HepG2 (cell line): ENCODE measurements at regions not wholly inside any gene's neighbourhood (a gene's known extent, or its start where the extent isn't known, plus 50 kb on each side); places are given as distances from the start of the nearest gene placed in this dataset.

Experiments
- AKNA ChIP-seq: sonication (generic); formaldehyde crosslinking; IDR thresholded peaks from 2 replicates; pipeline ENCODE4 v1.4.0; 2020; ENCODE audit warnings: missing genetic modification reagents, borderline replicate concordance
- ARNT ChIP-seq: fragments of 450-650 bp; IDR thresholded peaks from 2 replicates; pipeline ENCODE4 v1.6.1; 2017
- FOSL1 ChIP-seq: sonication (generic); formaldehyde crosslinking; IDR thresholded peaks from 2 replicates; pipeline ENCODE4 v1.9.0; 2021; ENCODE audit warnings: missing genetic modification reagents, borderline replicate concordance
- FOXA3 ChIP-seq: IDR thresholded peaks from 2 replicates; pipeline ENCODE4 v1.6.1; 2016; ENCODE audit warnings: missing genetic modification reagents, missing compliant biosample characterization
- GFI1 ChIP-seq: sonication (generic); formaldehyde crosslinking; IDR thresholded peaks from 2 replicates; pipeline ENCODE4 v1.5.0; 2020; ENCODE audit warnings: missing genetic modification reagents, mild to moderate bottlenecking, borderline replicate concordance
- HNRNPH1 ChIP-seq: fragments of 200-400 bp; formaldehyde crosslinking; optimal IDR thresholded peaks from 2 replicates; pipeline ENCODE3; 2017; ENCODE audit warnings: mild to moderate bottlenecking, low read depth, low read length
- HOXA5 ChIP-seq: sonication (generic); formaldehyde crosslinking; IDR thresholded peaks from 2 replicates; pipeline ENCODE4 v1.4.0; 2020; ENCODE audit warnings: missing genetic modification reagents
- KAT2B ChIP-seq: fragments of 150-350 bp; IDR thresholded peaks from 2 replicates; pipeline ENCODE4 v1.6.1; 2014; ENCODE audit warnings: low read depth, low read length, borderline replicate concordance
- KLF11 ChIP-seq: IDR thresholded peaks from 2 replicates; pipeline ENCODE4 v1.6.1; 2016; ENCODE audit warnings: missing compliant biosample characterization
- KMT2B ChIP-seq: IDR thresholded peaks from 2 replicates; pipeline ENCODE4 v1.6.1; 2016; ENCODE audit warnings: missing genetic modification reagents, missing compliant biosample characterization
- MLLT10 ChIP-seq: sonication (generic); formaldehyde crosslinking; IDR thresholded peaks from 2 replicates; pipeline ENCODE4 v1.4.0; 2020; ENCODE audit warnings: missing genetic modification reagents
- MXI1 ChIP-seq: IDR thresholded peaks from 3 replicates; pipeline ENCODE4 v1.6.1; 2012; ENCODE audit warnings: low read depth, low read length, inconsistent platforms, borderline replicate concordance
- MYC ChIP-seq: sonication (generic); formaldehyde crosslinking; IDR thresholded peaks from 2 replicates; pipeline ENCODE4 v1.9.0; 2021; ENCODE audit warnings: missing genetic modification reagents, borderline replicate concordance
- RFXANK ChIP-seq: IDR thresholded peaks from 2 replicates; pipeline ENCODE4 v1.6.1; 2016
- SIX1 ChIP-seq: sonication (generic); formaldehyde crosslinking; IDR thresholded peaks from 2 replicates; pipeline ENCODE4 v1.4.0; 2020; ENCODE audit warnings: missing genetic modification reagents, borderline replicate concordance
- TRIM24 ChIP-seq: sonication (generic); formaldehyde crosslinking; IDR thresholded peaks from 2 replicates; pipeline ENCODE4 v1.8.0; 2022; ENCODE audit warnings: mild to moderate bottlenecking, missing genetic modification reagents
- ZNF24 ChIP-seq: fragments of 450-650 bp; IDR thresholded peaks from 2 replicates; pipeline ENCODE4 v1.6.1; 2017; ENCODE audit warnings: antibody characterized with exemption, mild to moderate bottlenecking
- ZNF549 ChIP-seq: sonication (generic); formaldehyde crosslinking; IDR thresholded peaks from 2 replicates; pipeline ENCODE4 v1.5.0; 2020; ENCODE audit warnings: missing genetic modification reagents
- ZNF639 ChIP-seq: conservative IDR thresholded peaks from 2 replicates; pipeline ENCODE4 v1.6.1; 2018; ENCODE audit warnings: missing genetic modification reagents
- ZNF746 ChIP-seq: sonication (generic); formaldehyde crosslinking; IDR thresholded peaks from 2 replicates; pipeline ENCODE4 v1.8.0; 2022; ENCODE audit warnings: mild to moderate bottlenecking, missing genetic modification reagents
- ZZZ3 ChIP-seq: sonication (generic); formaldehyde crosslinking; IDR thresholded peaks from 2 replicates; pipeline ENCODE4 v1.4.0; 2020; ENCODE audit warnings: missing genetic modification reagents, mild to moderate bottlenecking, borderline replicate concordance
- TF ChIP-seq, protein P1 (sequence below): sonication (generic); formaldehyde crosslinking; conservative IDR thresholded peaks from 2 replicates; pipeline ENCODE4 v1.8.1; 2023; ENCODE audit warnings: missing genetic modification reagents
- TF ChIP-seq, protein P2 (sequence below): sonication (generic); formaldehyde crosslinking; IDR thresholded peaks from 2 replicates; pipeline ENCODE4 v1.4.0; 2020; ENCODE audit warnings: mild to moderate bottlenecking, missing genetic modification reagents
- TF ChIP-seq, protein P3 (sequence below): sonication (generic); formaldehyde crosslinking; IDR thresholded peaks from 2 replicates; pipeline ENCODE4 v1.8.0; 2022; ENCODE audit warnings: low read depth, missing genetic modification reagents

- TF ChIP-seq, protein P1, sequence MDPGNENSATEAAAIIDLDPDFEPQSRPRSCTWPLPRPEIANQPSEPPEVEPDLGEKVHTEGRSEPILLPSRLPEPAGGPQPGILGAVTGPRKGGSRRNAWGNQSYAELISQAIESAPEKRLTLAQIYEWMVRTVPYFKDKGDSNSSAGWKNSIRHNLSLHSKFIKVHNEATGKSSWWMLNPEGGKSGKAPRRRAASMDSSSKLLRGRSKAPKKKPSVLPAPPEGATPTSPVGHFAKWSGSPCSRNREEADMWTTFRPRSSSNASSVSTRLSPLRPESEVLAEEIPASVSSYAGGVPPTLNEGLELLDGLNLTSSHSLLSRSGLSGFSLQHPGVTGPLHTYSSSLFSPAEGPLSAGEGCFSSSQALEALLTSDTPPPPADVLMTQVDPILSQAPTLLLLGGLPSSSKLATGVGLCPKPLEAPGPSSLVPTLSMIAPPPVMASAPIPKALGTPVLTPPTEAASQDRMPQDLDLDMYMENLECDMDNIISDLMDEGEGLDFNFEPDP = no peak
- TF ChIP-seq ZNF639 (CRISPR knock-in tag) (no peak), MXI1 (no peak), RFXANK (CRISPR knock-in tag) (peak; percentile 31; the same call in 1 of the 2 replicates), FOXA3 (CRISPR knock-in tag) (peak; percentile 92), KMT2B (CRISPR knock-in tag) (peak; percentile 67), FOSL1 (CRISPR knock-in tag) (no peak), ZNF549 (CRISPR knock-in tag) (no peak), MLLT10 (CRISPR knock-in tag) (no peak), KLF11 (CRISPR knock-in tag) (no peak), HNRNPH1 (no peak), MYC (CRISPR knock-in tag) (no peak), AKNA (CRISPR knock-in tag) (no peak), GFI1 (CRISPR knock-in tag) (peak; percentile 57; the same call in 1 of the 2 replicates), TRIM24 (CRISPR knock-in tag) (no peak), KAT2B (peak; percentile 40; the same call in 1 of the 2 replicates), ZNF746 (CRISPR knock-in tag) (no peak), ARNT (no peak), ZNF24 (peak; percentile 27; the same call in 1 of the 2 replicates), ZZZ3 (CRISPR knock-in tag) (no peak), SIX1 (CRISPR knock-in tag) (peak; percentile 76), HOXA5 (CRISPR knock-in tag) (0 out of 2 replicates have a peak, but pooled peaks have one; percentile 57)
- TF ChIP-seq, protein P2, sequence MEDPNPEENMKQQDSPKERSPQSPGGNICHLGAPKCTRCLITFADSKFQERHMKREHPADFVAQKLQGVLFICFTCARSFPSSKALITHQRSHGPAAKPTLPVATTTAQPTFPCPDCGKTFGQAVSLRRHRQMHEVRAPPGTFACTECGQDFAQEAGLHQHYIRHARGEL (CRISPR knock-in tag) = no peak
- TF ChIP-seq, protein P3, sequence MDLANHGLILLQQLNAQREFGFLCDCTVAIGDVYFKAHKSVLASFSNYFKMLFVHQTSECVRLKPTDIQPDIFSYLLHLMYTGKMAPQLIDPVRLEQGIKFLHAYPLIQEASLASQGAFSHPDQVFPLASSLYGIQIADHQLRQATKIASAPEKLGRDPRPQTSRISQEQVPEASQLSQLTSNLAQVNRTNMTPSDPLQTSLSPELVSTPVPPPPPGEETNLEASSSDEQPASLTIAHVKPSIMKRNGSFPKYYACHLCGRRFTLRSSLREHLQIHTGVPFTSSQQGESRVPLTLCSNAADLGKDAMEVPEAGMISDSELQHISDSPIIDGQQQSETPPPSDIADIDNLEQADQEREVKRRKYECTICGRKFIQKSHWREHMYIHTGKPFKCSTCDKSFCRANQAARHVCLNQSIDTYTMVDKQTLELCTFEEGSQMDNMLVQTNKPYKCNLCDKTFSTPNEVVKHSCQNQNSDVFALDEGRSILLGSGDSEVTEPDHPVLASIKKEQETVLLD = no peak
Observed at GRCh38 chr10:29130190-29130673, 158.6 kb upstream of the LYZL1 start (continued).
